Caco-2 (cell line): ENCODE measurements at regions not wholly inside any gene's neighbourhood (a gene's known extent, or its start where the extent isn't known, plus 50 kb on each side); places are given as distances from the start of the nearest gene placed in this dataset.

Experiments
- BruUV-seq: library from RNA; stranded (reverse); fragments of 400-500 nt; replicated peaks from 2 replicates; lab custom pipeline; 2021; lab: Mats Ljungman, UMichigan
- CTCF ChIA-PET: fragments of 300-600 bp; sonication (Branson Sonifier 250); formaldehyde crosslinking; loops from one replicate; lab custom pipeline; 2022; ENCODE audit warnings: antibody characterized with exemption; lab: Charles Lee
- POLR2A ChIA-PET: fragments of 300-600 bp; sonication (Branson Sonifier 250); formaldehyde crosslinking; loops from one replicate; lab custom pipeline; 2022; ENCODE audit warnings: antibody characterized with exemption; lab: Charles Lee
- DNase-seq, 2 experiments: peaks; one replicate each; pipeline versions ENCODE4 v3.0.0 to v3.0.0-alpha.2; 2020 to 2022
- H3K27me3 ChIP-seq: replicated peaks from 2 replicates; pipeline ENCODE4 v1.6.0; 2011; ENCODE audit warnings: low read length; ENCODE audit not compliant: control insufficient read depth, insufficient read depth
- H3K36me3 ChIP-seq: 2 replicates; pipeline ENCODE4 v1.5.1; 2011; ENCODE audit warnings: low read length; ENCODE audit not compliant: control insufficient read depth, insufficient read depth
- H3K4me1 ChIP-seq: fragments of 250-450 bp; sonication (Bioruptor Pico); 2 replicates; pipeline ENCODE4 v1.5.1; 2020; ENCODE audit warnings: mild to moderate bottlenecking
- H3K4me3 ChIP-seq: 2 replicates; pipeline ENCODE4 v1.5.1; 2011; ENCODE audit warnings: low read depth, mild to moderate bottlenecking, control low read depth, low read length
- H3K9me3 ChIP-seq: fragments of 250-450 bp; sonication (Bioruptor Pico); 2 replicates; pipeline ENCODE4 v1.5.1; 2020; ENCODE audit warnings: mild to moderate bottlenecking, moderate library complexity
- H3K27ac Mint-ChIP-seq: one replicate; pipeline ENCODE4 v1.8.0; 2022; ENCODE audit warnings: mixed read lengths; ENCODE audit not compliant: unreplicated experiment
- H3K27me3 Mint-ChIP-seq: one replicate; pipeline ENCODE4 v1.8.0; 2022; ENCODE audit warnings: mixed read lengths; ENCODE audit not compliant: insufficient read depth, unreplicated experiment
- H3K36me3 Mint-ChIP-seq: one replicate; pipeline ENCODE4 v1.8.0; 2022; ENCODE audit warnings: mild to moderate bottlenecking, mixed read lengths; ENCODE audit not compliant: insufficient read depth, unreplicated experiment
- H3K4me1 Mint-ChIP-seq: one replicate; pipeline ENCODE4 v1.8.0; 2022; ENCODE audit warnings: low read depth, mixed read lengths; ENCODE audit not compliant: unreplicated experiment
- H3K4me3 Mint-ChIP-seq: one replicate; pipeline ENCODE4 v1.8.0; 2022; ENCODE audit warnings: mild to moderate bottlenecking, moderate library complexity, mixed read lengths; ENCODE audit not compliant: unreplicated experiment
- H3K9me3 Mint-ChIP-seq: one replicate; pipeline ENCODE4 v1.8.0; 2022; ENCODE audit warnings: mixed read lengths; ENCODE audit not compliant: unreplicated experiment
- intact Hi-C: fragments of 100-400 bp; cut with micrococcal nuclease; formaldehyde crosslinking; loops from one replicate; pipeline ENCODE4 v1.10.0; 2022; ENCODE audit not compliant: unreplicated experiment
- TF ChIP-seq, protein P1 (sequence below), 2 experiments: fragments of 200-600 bp in 1 of 2; IDR thresholded peaks; 1 replicate in 1 of 2; 2 replicates in 1 of 2; pipeline versions ENCODE4 v1.5.1 to v1.8.0; 2011 to 2022; ENCODE audit warnings: antibody characterized with exemption in 1 of 2, control low read depth in 1 of 2, inconsistent platforms in 1 of 2, low read depth in 1 of 2, low read length in 1 of 2, mild to moderate bottlenecking in 1 of 2, moderate library complexity in 1 of 2; ENCODE audit not compliant: insufficient read depth in 1 of 2, severe bottlenecking in 1 of 2, unreplicated experiment in 1 of 2

DNA sequence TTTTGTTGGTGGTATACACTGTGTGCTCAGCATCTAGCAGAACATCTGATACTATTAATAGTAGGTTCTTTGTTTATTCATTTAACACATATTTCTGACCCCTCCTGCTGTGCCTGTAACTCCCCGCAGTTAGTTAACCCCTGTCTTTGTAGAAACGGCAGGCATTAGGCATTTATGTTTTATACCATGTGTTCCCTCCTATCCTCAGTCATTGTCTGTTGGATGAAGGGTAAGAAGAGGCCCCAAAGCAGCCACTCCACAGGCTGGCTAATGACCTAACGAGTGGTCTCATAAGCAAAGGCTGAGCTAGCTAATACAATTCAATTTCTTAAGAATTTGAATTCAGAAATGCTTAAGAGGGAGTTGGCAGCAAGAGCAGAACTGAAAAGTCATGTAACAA, 170.8 kb downstream of the TMX1 start:
- CTCF ChIA-PET = no interaction called here
- no peaks in the 10 kb centered on the region for H3K4me1 Mint-ChIP-seq
- POLR2A ChIA-PET = no interaction called here
- Histone ChIP-seq H3K4me1 (no peaks in the 10 kb centered on the region), H3K36me3 (no peaks in the 10 kb centered on the region), H3K9me3 (no peaks in the 10 kb centered on the region), H3K27me3 (no peaks in the 10 kb centered on the region), H3K4me3 (no peak overlapping the region)
- TF ChIP-seq, protein P1, sequence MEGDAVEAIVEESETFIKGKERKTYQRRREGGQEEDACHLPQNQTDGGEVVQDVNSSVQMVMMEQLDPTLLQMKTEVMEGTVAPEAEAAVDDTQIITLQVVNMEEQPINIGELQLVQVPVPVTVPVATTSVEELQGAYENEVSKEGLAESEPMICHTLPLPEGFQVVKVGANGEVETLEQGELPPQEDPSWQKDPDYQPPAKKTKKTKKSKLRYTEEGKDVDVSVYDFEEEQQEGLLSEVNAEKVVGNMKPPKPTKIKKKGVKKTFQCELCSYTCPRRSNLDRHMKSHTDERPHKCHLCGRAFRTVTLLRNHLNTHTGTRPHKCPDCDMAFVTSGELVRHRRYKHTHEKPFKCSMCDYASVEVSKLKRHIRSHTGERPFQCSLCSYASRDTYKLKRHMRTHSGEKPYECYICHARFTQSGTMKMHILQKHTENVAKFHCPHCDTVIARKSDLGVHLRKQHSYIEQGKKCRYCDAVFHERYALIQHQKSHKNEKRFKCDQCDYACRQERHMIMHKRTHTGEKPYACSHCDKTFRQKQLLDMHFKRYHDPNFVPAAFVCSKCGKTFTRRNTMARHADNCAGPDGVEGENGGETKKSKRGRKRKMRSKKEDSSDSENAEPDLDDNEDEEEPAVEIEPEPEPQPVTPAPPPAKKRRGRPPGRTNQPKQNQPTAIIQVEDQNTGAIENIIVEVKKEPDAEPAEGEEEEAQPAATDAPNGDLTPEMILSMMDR (IDR thresholded peaks at IDR 0.05; ENCODE audit: insufficient read depth in 1 of 2, low read depth in 1 of 2, low read length in 1 of 2, severe bottlenecking in 1 of 2, unreplicated experiment in 1 of 2) = no peak
- intact Hi-C loops = no loop called here
- no peak overlapping the region for H3K27ac Mint-ChIP-seq
- no peak overlapping the region for H3K4me3 Mint-ChIP-seq
- no peaks in the 10 kb centered on the region for H3K27me3 Mint-ChIP-seq
- BruUV-seq = no TSS peak
- no peaks in the 10 kb centered on the region for H3K9me3 Mint-ChIP-seq
- no peaks in the 10 kb centered on the region for H3K36me3 Mint-ChIP-seq
- DNase-seq = no peak

- Mint-ChIP-seq H3K4me3 (no peak overlapping the region), H3K36me3 (no peaks in the 10 kb centered on the region), H3K9me3 (peaks cover 10% of the 10 kb centered on the region), H3K4me1 (no peaks in the 10 kb centered on the region), H3K27me3 (no peaks in the 10 kb centered on the region), H3K27ac (no peak overlapping the region)
- Histone ChIP-seq H3K27me3 (no peaks in the 10 kb centered on the region), H3K4me3 (no peak overlapping the region), H3K36me3 (no peaks in the 10 kb centered on the region), H3K9me3 (peaks cover 8% of the 10 kb centered on the region; the same call in 1 of the 2 replicates), H3K4me1 (no peaks in the 10 kb centered on the region)
- DNase-seq = peak in 1 of 2 experiments; percentile 44
- POLR2A ChIA-PET = no interaction called here
- CTCF ChIA-PET = no interaction called here
- intact Hi-C loops = no loop called here
- TF ChIP-seq, protein P1 (IDR thresholded peaks at IDR 0.05; ENCODE audit: insufficient read depth in 1 of 2, low read depth in 1 of 2, low read length in 1 of 2, severe bottlenecking in 1 of 2, unreplicated experiment in 1 of 2) = no peak
- BruUV-seq = no TSS peak
These were observed 179.6 kb downstream of the TMX1 start for GRCh38 chr14:51419685-51420084.

DNA sequence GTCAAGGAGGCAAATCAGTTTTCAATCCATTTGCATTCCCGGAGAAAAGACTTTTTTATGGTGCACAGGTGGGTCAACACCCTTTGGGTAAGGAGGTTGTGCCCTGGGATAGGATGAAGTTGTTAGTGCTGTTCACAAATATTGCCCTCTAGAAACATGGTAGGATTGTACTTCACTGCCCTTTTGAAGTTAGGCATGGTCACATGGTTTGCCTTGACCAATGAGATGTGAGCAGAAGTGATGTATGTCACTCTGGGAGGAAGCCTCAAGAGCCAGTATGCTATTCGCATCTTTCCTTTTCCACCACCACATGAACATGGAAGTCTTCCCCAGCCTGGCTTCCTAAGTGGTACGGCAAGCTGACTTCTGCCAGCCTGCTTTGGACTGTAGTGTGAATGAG, 182.7 kb downstream of the TMX1 start:
- Histone ChIP-seq H3K9me3 (peaks cover 8% of the 10 kb centered on the region; the same call in 1 of the 2 replicates), H3K4me1 (no peaks in the 10 kb centered on the region), H3K36me3 (no peaks in the 10 kb centered on the region), H3K4me3 (no peak overlapping the region), H3K27me3 (no peaks in the 10 kb centered on the region)
- intact Hi-C loops = no loop called here
- no TSS peak for BruUV-seq
- TF ChIP-seq, protein P1 (IDR thresholded peaks at IDR 0.05; ENCODE audit: insufficient read depth in 1 of 2, low read depth in 1 of 2, low read length in 1 of 2, severe bottlenecking in 1 of 2, unreplicated experiment in 1 of 2) = no peak
- no peak overlapping the region for H3K4me3 Mint-ChIP-seq
- no peaks in the 10 kb centered on the region for H3K36me3 Mint-ChIP-seq
- no peaks in the 10 kb centered on the region for H3K4me1 Mint-ChIP-seq
- CTCF ChIA-PET = no interaction called here
- H3K9me3 Mint-ChIP-seq = peaks cover 5% of the 10 kb centered on the region
- H3K27ac Mint-ChIP-seq = no peak overlapping the region
- POLR2A ChIA-PET = no interaction called here
- no peak for DNase-seq
- no peaks in the 10 kb centered on the region for H3K27me3 Mint-ChIP-seq
